NT2/D1 (cell line): ENCODE measurements at regions not wholly inside any gene's neighbourhood (a gene's known extent, or its start where the extent isn't known, plus 50 kb on each side); places are given as distances from the start of the nearest gene placed in this dataset.

ENCODE experiments used
- DNase-seq: peaks from one replicate; pipeline ENCODE4 v3.0.0-alpha.2; 2011; ENCODE audit warnings: low read depth, low spot score
- H3K27me3 ChIP-seq: 2 replicates; pipeline ENCODE4 v1.6.0; 2011; ENCODE audit warnings: mild to moderate bottlenecking; ENCODE audit not compliant: insufficient read length, insufficient read depth
- H3K36me3 ChIP-seq: 2 replicates; pipeline ENCODE4 v1.6.1; 2011; ENCODE audit warnings: mild to moderate bottlenecking, low read length, mixed read lengths; ENCODE audit not compliant: insufficient read depth, insufficient read length
- H3K4me1 ChIP-seq: 2 replicates; pipeline ENCODE4 v1.5.1; 2011; ENCODE audit not compliant: insufficient read depth, insufficient read length
- H3K4me3 ChIP-seq: 2 replicates; pipeline ENCODE4 v1.5.1; 2011; ENCODE audit warnings: low read depth; ENCODE audit not compliant: insufficient read length
- H3K9ac ChIP-seq: 2 replicates; pipeline ENCODE4 v1.6.0; 2011; ENCODE audit warnings: low read depth; ENCODE audit not compliant: insufficient read length
- H3K9me3 ChIP-seq: 2 replicates; pipeline ENCODE4 v1.5.1; 2011; ENCODE audit warnings: mild to moderate bottlenecking, low read length; ENCODE audit not compliant: insufficient read depth
- SUZ12 ChIP-seq: IDR thresholded peaks from 2 replicates; pipeline ENCODE4 v1.6.1; 2011; ENCODE audit not compliant: insufficient read length, insufficient read depth; ENCODE audit errors: extremely low read depth
- YY1 ChIP-seq: IDR thresholded peaks from 2 replicates; pipeline ENCODE4 v1.6.1; 2011; ENCODE audit not compliant: insufficient read length, insufficient read depth
- ZNF274 ChIP-seq: IDR thresholded peaks from 2 replicates; pipeline ENCODE4 v1.6.1; 2011; ENCODE audit warnings: mild to moderate bottlenecking, low read depth, low read length

DNA sequence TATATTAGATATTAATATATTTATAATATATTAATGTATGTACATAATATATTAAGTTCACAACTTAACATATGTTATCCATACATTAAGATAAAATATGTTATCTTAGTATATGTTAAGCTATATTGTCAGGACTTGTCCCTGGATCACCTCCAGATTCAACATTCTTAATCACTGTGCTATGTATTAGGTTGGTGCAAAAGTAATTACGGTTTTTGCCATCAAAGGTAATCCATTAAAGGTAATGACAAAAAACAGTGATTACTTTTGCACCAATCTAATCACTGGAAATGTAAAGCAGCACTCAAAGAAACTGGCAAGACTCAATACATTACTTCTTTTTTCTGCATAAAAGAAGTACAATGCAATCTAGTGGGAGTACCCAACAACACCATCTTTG lies 1099.0 kb upstream of the SLC39A10 start:
- no peak overlapping the region for H3K4me3 ChIP-seq
- H3K36me3 ChIP-seq, result no peaks in the 10 kb centered on the region
- no peak overlapping the region for H3K9ac ChIP-seq
- no peaks in the 10 kb centered on the region for H3K4me1 ChIP-seq
- TF ChIP-seq YY1 (no peak), ZNF274 (no peak)
- H3K27me3 ChIP-seq, result no peaks in the 10 kb centered on the region
- DNase-seq, result no peak
- peaks cover 13% of the 10 kb centered on the region for H3K9me3 ChIP-seq

GRCh38 chr2:194556629-194557028 lies 1100.4 kb upstream of the SLC39A10 start:
- Histone ChIP-seq H3K4me3 (no peak overlapping the region), H3K4me1 (no peaks in the 10 kb centered on the region), H3K27me3 (no peaks in the 10 kb centered on the region), H3K36me3 (no peaks in the 10 kb centered on the region), H3K9me3 (peaks cover 13% of the 10 kb centered on the region; the same call in 1 of the 2 replicates), H3K9ac (no peak overlapping the region)
- TF ChIP-seq SUZ12 (no peak), ZNF274 (no peak), YY1 (no peak)
- no peak for DNase-seq

GRCh38 chr2:194553980-194554379 lies 1103.0 kb upstream of the SLC39A10 start:
- Histone ChIP-seq H3K9ac (no peak overlapping the region), H3K4me3 (no peak overlapping the region), H3K36me3 (no peaks in the 10 kb centered on the region), H3K27me3 (no peaks in the 10 kb centered on the region), H3K4me1 (no peaks in the 10 kb centered on the region), H3K9me3 (no peaks in the 10 kb centered on the region)
- TF ChIP-seq SUZ12, result no peak
- no peak for TF ChIP-seq ZNF274
- TF ChIP-seq YY1, result no peak
- DNase-seq, result no peak

- H3K4me1 ChIP-seq, result no peaks in the 10 kb centered on the region
- H3K27me3 ChIP-seq, result no peaks in the 10 kb centered on the region
- no peaks in the 10 kb centered on the region for H3K9me3 ChIP-seq
- no peak for TF ChIP-seq SUZ12
- no peak for TF ChIP-seq ZNF274
- TF ChIP-seq YY1, result no peak
- H3K36me3 ChIP-seq, result no peaks in the 10 kb centered on the region
- H3K9ac ChIP-seq, result no peak overlapping the region
- no peak for DNase-seq
- H3K4me3 ChIP-seq, result no peak overlapping the region
Measured at GRCh38 chr2:194550702-194551101, 1106.3 kb upstream of the SLC39A10 start.

DNA sequence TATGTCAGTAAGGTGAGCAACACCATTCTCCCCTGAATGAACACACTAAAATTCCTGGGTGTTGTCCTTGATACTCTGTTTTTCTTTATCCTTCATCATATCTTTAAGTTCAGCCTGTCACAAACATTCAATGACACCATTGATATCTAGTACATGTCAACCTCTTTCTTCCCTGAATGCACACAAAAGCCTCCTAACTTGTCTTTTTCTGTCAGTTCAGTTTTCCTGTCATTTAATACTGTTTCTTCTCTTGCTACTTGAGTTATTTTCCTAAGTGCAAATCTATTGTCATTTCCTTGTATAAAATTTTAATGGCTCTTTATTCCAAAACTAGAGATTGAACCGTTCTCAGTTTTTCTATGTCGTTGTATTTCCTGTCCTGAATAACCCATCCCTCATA lies 1107.6 kb upstream of the SLC39A10 start:
- no peaks in the 10 kb centered on the region for H3K4me1 ChIP-seq
- no peaks in the 10 kb centered on the region for H3K9me3 ChIP-seq
- H3K4me3 ChIP-seq, result no peak overlapping the region
- TF ChIP-seq YY1, result no peak
- no peak for TF ChIP-seq ZNF274
- TF ChIP-seq SUZ12, result no peak
- H3K9ac ChIP-seq, result no peak overlapping the region
- DNase-seq, result no peak
- H3K27me3 ChIP-seq, result no peaks in the 10 kb centered on the region
- H3K36me3 ChIP-seq, result no peaks in the 10 kb centered on the region

DNA sequence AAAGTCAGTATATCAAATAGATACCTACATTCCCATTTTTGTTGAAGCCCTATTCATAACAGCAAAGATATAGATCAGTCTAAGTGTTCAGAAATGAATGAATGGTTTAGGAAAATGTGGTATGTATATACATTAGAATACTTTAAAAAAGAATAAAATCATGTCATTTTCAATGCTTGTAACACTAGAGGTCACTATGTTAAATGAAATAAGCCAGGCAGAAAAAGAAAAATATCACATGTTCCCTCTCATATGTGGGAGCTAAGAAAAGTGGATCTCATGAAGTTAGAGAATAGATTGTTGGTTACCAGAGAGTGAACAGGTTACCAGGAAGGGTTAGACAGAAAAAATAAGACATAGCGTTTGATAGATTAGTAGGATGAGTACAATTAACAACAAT lies 1111.0 kb upstream of the SLC39A10 start:
- no peak overlapping the region for H3K4me3 ChIP-seq

DNA sequence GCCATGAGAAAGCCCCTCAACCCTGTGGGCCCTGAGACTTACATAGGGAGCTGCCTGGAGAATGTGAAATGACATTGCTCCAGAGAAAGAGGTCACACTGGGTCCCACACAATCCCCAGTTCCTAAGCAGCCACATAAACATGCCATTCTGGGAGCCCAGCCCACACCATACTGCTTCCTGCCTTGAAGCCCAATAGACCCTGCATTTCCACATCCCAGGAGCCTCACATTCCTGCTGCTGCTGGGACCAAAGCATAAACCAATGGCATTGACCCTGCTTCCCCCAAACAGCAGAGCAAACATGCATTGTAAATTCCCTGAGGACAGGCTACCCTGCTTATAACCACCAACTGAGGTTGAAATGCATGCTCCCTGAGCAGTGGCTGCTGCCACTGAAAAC lies 1117.6 kb upstream of the SLC39A10 start:
- DNase-seq, result peak; percentile 58
- Histone ChIP-seq H3K9me3 (no peaks in the 10 kb centered on the region), H3K9ac (no peak overlapping the region), H3K36me3 (no peaks in the 10 kb centered on the region), H3K4me1 (no peaks in the 10 kb centered on the region), H3K27me3 (no peaks in the 10 kb centered on the region), H3K4me3 (no peak overlapping the region)
- no peak for TF ChIP-seq ZNF274
- TF ChIP-seq SUZ12, result no peak
- TF ChIP-seq YY1, result no peak

More for the DNA sequence above, 1111.0 kb upstream of the SLC39A10 start:
- no peak for TF ChIP-seq SUZ12
- no peak for TF ChIP-seq YY1
- no peak for TF ChIP-seq ZNF274
- H3K9ac ChIP-seq, result no peak overlapping the region
- H3K27me3 ChIP-seq, result no peaks in the 10 kb centered on the region
- no peaks in the 10 kb centered on the region for H3K4me1 ChIP-seq
- H3K9me3 ChIP-seq, result no peaks in the 10 kb centered on the region
- DNase-seq, result no peak
- H3K36me3 ChIP-seq, result no peaks in the 10 kb centered on the region

GRCh38 chr2:194526121-194526520 lies 1130.9 kb upstream of the SLC39A10 start:
- Histone ChIP-seq H3K9ac (no peak overlapping the region), H3K4me3 (no peak overlapping the region), H3K4me1 (no peaks in the 10 kb centered on the region), H3K36me3 (no peaks in the 10 kb centered on the region), H3K9me3 (no peaks in the 10 kb centered on the region), H3K27me3 (no peaks in the 10 kb centered on the region)
- TF ChIP-seq SUZ12 (no peak), YY1 (no peak), ZNF274 (no peak)
- no peak for DNase-seq
